WTC11 (cell line): ENCODE measurements at regions not wholly inside any gene's neighbourhood (a gene's known extent, or its start where the extent isn't known, plus 50 kb on each side); places are given as distances from the start of the nearest gene placed in this dataset.

Experiments
- ATAC-seq: fragments of 200-7000 bp; cut with Tn5 transposase; 2 replicates; pipeline ENCODE4 v1.10.0; 2021; ENCODE audit warnings: mild to moderate bottlenecking, moderate library complexity
- CTCF ChIA-PET: fragments of 300-600 bp; sonication (Branson Sonifier 250); formaldehyde crosslinking; loops from one replicate; lab custom pipeline; 2021; ENCODE audit warnings: antibody characterized with exemption; lab: Charles Lee
- POLR2A ChIA-PET: fragments of 350-600 bp; sonication (Branson Sonifier 250); formaldehyde crosslinking; loops from one replicate; lab custom pipeline; 2021; ENCODE audit warnings: antibody characterized with exemption; lab: Charles Lee
- DNase-seq: peaks from one replicate; pipeline ENCODE4 v3.0.0; 2021; ENCODE audit warnings: low spot score
- H3K27ac Mint-ChIP-seq: 2 replicates; pipeline ENCODE4 v1.8.0; 2021; ENCODE audit warnings: mixed read lengths
- H3K27me3 Mint-ChIP-seq: 2 replicates; pipeline ENCODE4 v1.8.0; 2021; ENCODE audit warnings: low read depth, mild to moderate bottlenecking, moderate library complexity, mixed read lengths
- H3K36me3 Mint-ChIP-seq: 2 replicates; pipeline ENCODE4 v1.8.0; 2021; ENCODE audit warnings: mixed read lengths
- H3K4me1 Mint-ChIP-seq: 2 replicates; pipeline ENCODE4 v1.8.0; 2022; ENCODE audit warnings: mixed read lengths
- H3K4me3 Mint-ChIP-seq: 2 replicates; pipeline ENCODE4 v1.8.0; 2021; ENCODE audit warnings: mild to moderate bottlenecking, moderate library complexity, mixed read lengths
- H3K9me3 Mint-ChIP-seq: 2 replicates; pipeline ENCODE4 v1.8.0; 2021; ENCODE audit warnings: mixed read lengths
- ATF1 ChIP-seq: sonication (generic); formaldehyde crosslinking; IDR thresholded peaks from 2 replicates; pipeline ENCODE4 v1.8.1; 2023; ENCODE audit warnings: mild to moderate bottlenecking, moderate library complexity, missing genetic modification reagents
- GTF2I ChIP-seq: fragments of 250-450 bp; sonication (Bioruptor Pico); conservative IDR thresholded peaks from 2 replicates; pipeline ENCODE4 v1.4.0; 2021; ENCODE audit warnings: mild to moderate bottlenecking
- HMGA2 ChIP-seq: fragments of 250-450 bp; sonication (Bioruptor Pico); IDR thresholded peaks from 2 replicates; pipeline ENCODE4 v1.4.0; 2021; ENCODE audit warnings: mild to moderate bottlenecking, moderate library complexity
- NR1H2 ChIP-seq: sonication (generic); formaldehyde crosslinking; IDR thresholded peaks from 2 replicates; pipeline ENCODE4 v1.9.0; 2021; ENCODE audit warnings: mild to moderate bottlenecking, moderate library complexity, missing genetic modification reagents
- PRRX2 ChIP-seq: fragments of 250-450 bp; sonication (Bioruptor Pico); IDR thresholded peaks from 2 replicates; pipeline ENCODE4 v1.8.0; 2021; ENCODE audit warnings: mild to moderate bottlenecking
- TCF7 ChIP-seq: sonication (generic); formaldehyde crosslinking; IDR thresholded peaks from 2 replicates; pipeline ENCODE4 v1.8.0; 2022; ENCODE audit warnings: mild to moderate bottlenecking, low read depth, missing genetic modification reagents, moderate library complexity
- ZBTB21 ChIP-seq: sonication (generic); formaldehyde crosslinking; IDR thresholded peaks from 2 replicates; pipeline ENCODE4 v1.8.1; 2023; ENCODE audit warnings: mild to moderate bottlenecking, missing genetic modification reagents, borderline replicate concordance
- ZNF138 ChIP-seq: sonication (generic); formaldehyde crosslinking; conservative IDR thresholded peaks from 2 replicates; pipeline ENCODE4 v1.8.1; 2022; ENCODE audit warnings: mild to moderate bottlenecking, moderate library complexity, missing genetic modification reagents
- ZNF423 ChIP-seq: fragments of 250-450 bp; sonication (Bioruptor Pico); IDR thresholded peaks from 2 replicates; pipeline ENCODE4 v2.1.2; 2022; ENCODE audit warnings: mild to moderate bottlenecking, moderate library complexity
- ZNF671 ChIP-seq: fragments of 250-450 bp; sonication (Bioruptor Pico); IDR thresholded peaks from 2 replicates; pipeline ENCODE4 v1.8.0; 2021; ENCODE audit warnings: mild to moderate bottlenecking
- TF ChIP-seq, protein P1 (sequence below): fragments of 250-450 bp; sonication (Bioruptor Pico); conservative IDR thresholded peaks from 2 replicates; pipeline ENCODE4 v1.9.0; 2021; ENCODE audit warnings: mild to moderate bottlenecking
- TF ChIP-seq, protein P2 (sequence below): fragments of 250-450 bp; sonication (Bioruptor Pico); IDR thresholded peaks from 2 replicates; pipeline ENCODE4 v1.9.0; 2021; ENCODE audit warnings: moderate library complexity, mild to moderate bottlenecking, inconsistent platforms, borderline replicate concordance
- TF ChIP-seq, protein P3 (sequence below): sonication (generic); formaldehyde crosslinking; IDR thresholded peaks from 2 replicates; pipeline ENCODE4 v1.8.0; 2022; ENCODE audit warnings: mild to moderate bottlenecking, missing genetic modification reagents
- TF ChIP-seq, protein P4 (sequence below): sonication (generic); formaldehyde crosslinking; IDR thresholded peaks from 2 replicates; pipeline ENCODE4 v1.8.1; 2022; ENCODE audit warnings: mild to moderate bottlenecking, missing genetic modification reagents, moderate library complexity, borderline replicate concordance
- TF ChIP-seq, protein P5 (sequence below): sonication (generic); formaldehyde crosslinking; IDR thresholded peaks from 2 replicates; pipeline ENCODE4 v1.8.1; 2023; ENCODE audit warnings: mild to moderate bottlenecking, missing genetic modification reagents, moderate library complexity
- TF ChIP-seq, protein P6 (sequence below): sonication (generic); formaldehyde crosslinking; IDR thresholded peaks from 2 replicates; pipeline ENCODE4 v1.8.1; 2023; ENCODE audit warnings: mild to moderate bottlenecking, moderate library complexity, missing genetic modification reagents
- TF ChIP-seq, protein P7 (sequence below): fragments of 200-600 bp; IDR thresholded peaks from 2 replicates; pipeline ENCODE4 v1.8.0; 2022; ENCODE audit warnings: antibody characterized with exemption

DNA sequence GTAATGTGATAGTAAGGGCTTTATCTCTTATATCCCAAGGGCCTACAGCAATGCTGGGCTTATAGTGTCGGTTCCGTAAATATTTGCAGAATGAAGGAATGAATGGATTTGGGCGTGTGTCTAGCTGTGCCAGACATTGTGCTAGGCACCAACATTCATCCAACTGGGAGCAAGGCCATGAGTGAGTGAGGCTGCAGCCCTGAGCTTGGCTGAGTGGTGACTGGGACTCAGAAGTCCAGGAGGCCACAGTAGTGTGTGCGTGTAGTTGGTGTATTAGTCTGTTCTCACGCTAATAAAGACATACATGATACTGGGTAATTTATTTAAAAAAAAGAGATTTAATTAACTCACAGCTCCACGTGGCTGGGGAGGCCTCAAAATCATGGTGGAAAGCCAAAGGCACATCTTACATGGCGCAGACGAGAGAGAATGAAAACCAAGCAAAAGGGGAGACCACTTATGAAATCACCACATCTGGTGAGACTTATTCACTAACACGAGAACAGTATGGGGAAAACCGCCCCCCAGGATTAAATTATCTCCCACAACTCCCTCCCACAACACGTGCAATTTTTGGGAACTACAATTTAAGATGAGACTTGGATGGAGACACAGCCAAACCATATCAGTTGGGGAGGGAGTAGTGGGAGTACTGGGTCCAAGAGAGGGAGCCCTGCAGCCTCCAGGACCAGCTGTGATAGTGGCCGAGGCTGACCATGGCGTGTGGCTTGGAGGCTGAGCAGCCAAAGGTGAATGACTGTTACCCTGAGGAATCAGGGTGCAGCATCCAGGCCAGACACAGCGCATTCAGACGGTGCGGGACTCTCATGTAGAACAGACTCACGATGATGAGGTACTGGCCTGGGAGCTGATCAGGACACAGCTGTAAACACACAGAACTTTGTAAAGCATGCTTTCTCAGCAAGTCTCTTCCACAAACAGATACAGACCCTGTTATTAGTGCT, 104.6 kb downstream of the TEX26 start:
- Mint-ChIP-seq H3K27me3 (no peaks in the 10 kb centered on the region), H3K4me3 (no peak overlapping the region), H3K9me3 (peaks cover 9% of the 10 kb centered on the region), H3K27ac (no peak overlapping the region)
- ChIA-PET CTCF (interaction anchor here (1.3 kb wide), 1 partner anchor 58 kb away, joined by 4 read pairs; no protein-coding TSS in a partner anchor), POLR2A (no interaction called here)
- ATAC-seq = no peak
- TF ChIP-seq HMGA2 = no peak
- no peak for TF ChIP-seq ZNF138
- TF ChIP-seq, protein P1, sequence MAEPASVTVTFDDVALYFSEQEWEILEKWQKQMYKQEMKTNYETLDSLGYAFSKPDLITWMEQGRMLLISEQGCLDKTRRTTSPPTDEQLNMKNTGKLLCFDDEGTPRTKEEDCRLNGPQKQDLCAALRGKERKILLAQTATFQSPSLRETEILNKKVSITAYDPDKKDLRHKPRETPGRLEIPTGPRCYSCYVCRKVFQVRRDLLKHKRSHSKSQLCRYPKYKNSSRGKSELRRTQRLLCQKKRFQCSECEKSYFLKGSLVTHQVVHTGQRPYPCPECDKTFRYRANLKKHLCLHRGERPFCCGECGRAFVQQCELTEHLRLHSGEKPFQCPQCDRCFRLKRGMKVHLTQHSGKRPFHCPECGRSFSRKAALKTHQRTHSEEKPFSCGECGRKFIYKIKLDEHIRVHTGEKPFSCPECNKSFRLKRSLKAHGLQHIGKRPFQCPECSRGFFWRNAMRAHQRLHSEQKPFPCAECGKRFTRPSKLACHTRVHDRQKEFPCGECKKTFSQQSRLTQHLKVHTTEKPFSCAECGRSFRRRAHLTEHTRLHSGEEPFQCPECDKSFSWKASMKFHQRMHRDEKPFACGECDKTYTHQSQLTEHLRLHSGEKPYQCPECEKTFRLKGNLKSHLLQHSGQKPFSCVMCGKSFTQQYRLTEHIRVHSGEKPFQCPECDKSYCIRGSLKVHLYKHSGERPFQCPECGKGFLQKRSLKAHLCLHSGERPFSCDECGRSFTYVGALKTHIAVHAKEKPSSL (CRISPR knock-in tag) = no peak
- TF ChIP-seq ZNF671 = no peak
- TF ChIP-seq TCF7 (CRISPR knock-in tag) = no peak
- TF ChIP-seq GTF2I (CRISPR knock-in tag) = no peak
- TF ChIP-seq, all 79 proteins: peak for 0
- no peaks in the 10 kb centered on the region for H3K36me3 Mint-ChIP-seq
- DNase-seq = no peak
- H3K4me1 Mint-ChIP-seq = no peaks in the 10 kb centered on the region

DNA sequence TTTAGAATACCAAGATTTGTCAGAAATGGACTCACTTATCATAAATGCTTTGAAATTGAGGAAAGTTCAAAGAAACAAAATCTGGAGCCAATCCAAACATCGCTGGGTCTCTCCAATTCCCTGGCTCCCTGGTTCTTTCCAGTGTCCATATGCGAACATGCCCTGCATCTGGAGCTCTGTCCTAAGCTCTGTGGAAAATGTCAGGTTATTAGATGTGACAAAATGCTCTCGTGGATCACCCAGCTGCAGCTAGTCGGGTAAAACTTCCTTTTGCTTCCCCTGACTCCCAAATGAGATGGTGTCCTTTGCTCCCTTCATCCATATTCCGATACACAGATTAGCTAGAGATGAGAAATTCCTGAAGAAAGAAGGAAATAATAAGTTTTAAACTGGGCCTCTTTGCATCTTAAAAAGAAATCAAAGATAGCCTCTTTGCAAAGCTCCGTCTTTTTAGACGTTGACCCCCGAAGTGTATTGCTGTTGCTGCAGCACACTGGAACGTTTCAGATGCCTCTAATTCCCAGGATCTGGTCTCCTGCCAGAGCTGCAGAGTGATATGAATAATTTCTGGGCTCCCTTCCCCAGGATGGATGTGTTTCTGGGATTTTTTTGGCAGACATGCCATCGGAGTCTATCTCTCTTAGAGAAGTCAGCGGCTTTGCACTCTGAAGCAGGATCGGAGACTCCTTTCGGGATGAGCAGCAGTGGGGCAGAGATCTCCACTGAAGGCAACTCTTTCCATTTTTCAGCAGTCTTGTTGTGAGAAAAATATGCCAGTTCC, 102.9 kb downstream of the TEX26 start:
- H3K27me3 Mint-ChIP-seq = no peaks in the 10 kb centered on the region
- TF ChIP-seq, protein P2, sequence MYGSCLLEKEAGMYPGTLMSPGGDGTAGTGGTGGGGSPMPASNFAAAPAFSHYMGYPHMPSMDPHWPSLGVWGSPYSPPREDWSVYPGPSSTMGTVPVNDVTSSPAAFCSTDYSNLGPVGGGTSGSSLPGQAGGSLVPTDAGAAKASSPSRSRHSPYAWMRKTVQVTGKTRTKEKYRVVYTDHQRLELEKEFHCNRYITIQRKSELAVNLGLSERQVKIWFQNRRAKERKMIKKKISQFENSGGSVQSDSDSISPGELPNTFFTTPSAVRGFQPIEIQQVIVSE (CRISPR knock-in tag) = no peak
- no peak for TF ChIP-seq PRRX2 (CRISPR knock-in tag)
- TF ChIP-seq ZBTB21 (CRISPR knock-in tag) = no peak
- TF ChIP-seq TCF7 (CRISPR knock-in tag) = no peak
- TF ChIP-seq, protein P3, sequence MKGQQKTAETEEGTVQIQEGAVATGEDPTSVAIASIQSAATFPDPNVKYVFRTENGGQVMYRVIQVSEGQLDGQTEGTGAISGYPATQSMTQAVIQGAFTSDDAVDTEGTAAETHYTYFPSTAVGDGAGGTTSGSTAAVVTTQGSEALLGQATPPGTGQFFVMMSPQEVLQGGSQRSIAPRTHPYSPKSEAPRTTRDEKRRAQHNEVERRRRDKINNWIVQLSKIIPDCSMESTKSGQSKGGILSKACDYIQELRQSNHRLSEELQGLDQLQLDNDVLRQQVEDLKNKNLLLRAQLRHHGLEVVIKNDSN (CRISPR knock-in tag) = no peak
- TF ChIP-seq, protein P4, sequence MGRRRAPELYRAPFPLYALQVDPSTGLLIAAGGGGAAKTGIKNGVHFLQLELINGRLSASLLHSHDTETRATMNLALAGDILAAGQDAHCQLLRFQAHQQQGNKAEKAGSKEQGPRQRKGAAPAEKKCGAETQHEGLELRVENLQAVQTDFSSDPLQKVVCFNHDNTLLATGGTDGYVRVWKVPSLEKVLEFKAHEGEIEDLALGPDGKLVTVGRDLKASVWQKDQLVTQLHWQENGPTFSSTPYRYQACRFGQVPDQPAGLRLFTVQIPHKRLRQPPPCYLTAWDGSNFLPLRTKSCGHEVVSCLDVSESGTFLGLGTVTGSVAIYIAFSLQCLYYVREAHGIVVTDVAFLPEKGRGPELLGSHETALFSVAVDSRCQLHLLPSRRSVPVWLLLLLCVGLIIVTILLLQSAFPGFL = no peak
- no peak for TF ChIP-seq GTF2I (CRISPR knock-in tag)
- TF ChIP-seq, protein P5, sequence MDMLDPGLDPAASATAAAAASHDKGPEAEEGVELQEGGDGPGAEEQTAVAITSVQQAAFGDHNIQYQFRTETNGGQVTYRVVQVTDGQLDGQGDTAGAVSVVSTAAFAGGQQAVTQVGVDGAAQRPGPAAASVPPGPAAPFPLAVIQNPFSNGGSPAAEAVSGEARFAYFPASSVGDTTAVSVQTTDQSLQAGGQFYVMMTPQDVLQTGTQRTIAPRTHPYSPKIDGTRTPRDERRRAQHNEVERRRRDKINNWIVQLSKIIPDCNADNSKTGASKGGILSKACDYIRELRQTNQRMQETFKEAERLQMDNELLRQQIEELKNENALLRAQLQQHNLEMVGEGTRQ (CRISPR knock-in tag) = no peak
- TF ChIP-seq, protein P6, sequence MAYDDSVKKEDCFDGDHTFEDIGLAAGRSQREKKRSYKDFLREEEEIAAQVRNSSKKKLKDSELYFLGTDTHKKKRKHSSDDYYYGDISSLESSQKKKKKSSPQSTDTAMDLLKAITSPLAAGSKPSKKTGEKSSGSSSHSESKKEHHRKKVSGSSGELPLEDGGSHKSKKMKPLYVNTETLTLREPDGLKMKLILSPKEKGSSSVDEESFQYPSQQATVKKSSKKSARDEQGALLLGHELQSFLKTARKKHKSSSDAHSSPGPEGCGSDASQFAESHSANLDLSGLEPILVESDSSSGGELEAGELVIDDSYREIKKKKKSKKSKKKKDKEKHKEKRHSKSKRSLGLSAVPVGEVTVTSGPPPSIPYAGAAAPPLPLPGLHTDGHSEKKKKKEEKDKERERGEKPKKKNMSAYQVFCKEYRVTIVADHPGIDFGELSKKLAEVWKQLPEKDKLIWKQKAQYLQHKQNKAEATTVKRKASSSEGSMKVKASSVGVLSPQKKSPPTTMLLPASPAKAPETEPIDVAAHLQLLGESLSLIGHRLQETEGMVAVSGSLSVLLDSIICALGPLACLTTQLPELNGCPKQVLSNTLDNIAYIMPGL (CRISPR knock-in tag) = no peak
- no peak for TF ChIP-seq NR1H2 (CRISPR knock-in tag)
- TF ChIP-seq ATF1 (CRISPR knock-in tag) = no peak
- TF ChIP-seq ZNF423 = no peak
- TF ChIP-seq, protein P7, sequence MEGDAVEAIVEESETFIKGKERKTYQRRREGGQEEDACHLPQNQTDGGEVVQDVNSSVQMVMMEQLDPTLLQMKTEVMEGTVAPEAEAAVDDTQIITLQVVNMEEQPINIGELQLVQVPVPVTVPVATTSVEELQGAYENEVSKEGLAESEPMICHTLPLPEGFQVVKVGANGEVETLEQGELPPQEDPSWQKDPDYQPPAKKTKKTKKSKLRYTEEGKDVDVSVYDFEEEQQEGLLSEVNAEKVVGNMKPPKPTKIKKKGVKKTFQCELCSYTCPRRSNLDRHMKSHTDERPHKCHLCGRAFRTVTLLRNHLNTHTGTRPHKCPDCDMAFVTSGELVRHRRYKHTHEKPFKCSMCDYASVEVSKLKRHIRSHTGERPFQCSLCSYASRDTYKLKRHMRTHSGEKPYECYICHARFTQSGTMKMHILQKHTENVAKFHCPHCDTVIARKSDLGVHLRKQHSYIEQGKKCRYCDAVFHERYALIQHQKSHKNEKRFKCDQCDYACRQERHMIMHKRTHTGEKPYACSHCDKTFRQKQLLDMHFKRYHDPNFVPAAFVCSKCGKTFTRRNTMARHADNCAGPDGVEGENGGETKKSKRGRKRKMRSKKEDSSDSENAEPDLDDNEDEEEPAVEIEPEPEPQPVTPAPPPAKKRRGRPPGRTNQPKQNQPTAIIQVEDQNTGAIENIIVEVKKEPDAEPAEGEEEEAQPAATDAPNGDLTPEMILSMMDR = no peak
- H3K4me3 Mint-ChIP-seq = no peak overlapping the region
- no peaks in the 10 kb centered on the region for H3K36me3 Mint-ChIP-seq
- ChIA-PET POLR2A (no interaction called here), CTCF (no interaction called here)
- no peaks in the 10 kb centered on the region for H3K4me1 Mint-ChIP-seq
- ATAC-seq = no peak
- H3K9me3 Mint-ChIP-seq = peaks cover 10% of the 10 kb centered on the region
- no peak for DNase-seq
- no peak overlapping the region for H3K27ac Mint-ChIP-seq
